CD4-positive, CD25-positive, alpha-beta regulatory T cell (primary cell): ENCODE measurements at regions not wholly inside any gene's neighbourhood (a gene's known extent, or its start where the extent isn't known, plus 50 kb on each side); places are given as distances from the start of the nearest gene placed in this dataset.

Experiments
- ATAC-seq, 2 donors: fragments of 150-1000 bp; cut with Tn5 transposase; one replicate each; pipeline ENCODE4 v1.10.0; 2021; ENCODE audit warnings: low read depth in 2 of 2, moderate number of reproducible peaks in 2 of 2, moderate library complexity in 1 of 2
- DNase-seq, 3 donors: peaks; one replicate each; pipeline versions ENCODE4 v3.0.0 to v3.0.0-alpha.2; 2012 to 2022; ENCODE audit warnings: mixed read lengths in 1 of 3
- H3K27ac ChIP-seq: one replicate; pipeline ENCODE4 v1.7.0; 2013; ENCODE audit warnings: mild to moderate bottlenecking, low read length; ENCODE audit not compliant: insufficient read depth, poor library complexity, severe bottlenecking
- H3K27me3 ChIP-seq: one replicate; pipeline ENCODE4 v1.7.0; 2013; ENCODE audit warnings: low read length; ENCODE audit not compliant: control insufficient read depth, insufficient read depth
- H3K36me3 ChIP-seq: one replicate; pipeline ENCODE4 v1.7.0; 2013; ENCODE audit warnings: mild to moderate bottlenecking, low read length, moderate library complexity; ENCODE audit not compliant: control insufficient read depth, insufficient read depth
- H3K4me1 ChIP-seq: 2 replicates; pipeline ENCODE4 v1.7.0; 2013; ENCODE audit warnings: mild to moderate bottlenecking, low read length; ENCODE audit not compliant: insufficient read depth, control insufficient read depth, poor library complexity, severe bottlenecking
- H3K4me3 ChIP-seq: one replicate; pipeline ENCODE4 v1.7.0; 2013; ENCODE audit warnings: low read depth, mild to moderate bottlenecking, low read length, moderate library complexity
- H3K9me3 ChIP-seq, 2 experiments: 1 replicate in 1 of 2; 2 replicates in 1 of 2; pipeline ENCODE4 v1.7.0; 2013; ENCODE audit warnings: low read length in 2 of 2, mild to moderate bottlenecking in 1 of 2, moderate library complexity in 1 of 2; ENCODE audit not compliant: control insufficient read depth in 2 of 2
- H3K27ac Mint-ChIP-seq, 3 donors: one replicate each; pipeline ENCODE4 v1.8.0; 2020 to 2022; ENCODE audit warnings: mild to moderate bottlenecking in 3 of 3, mixed read lengths in 3 of 3, moderate library complexity in 2 of 3
- H3K27me3 Mint-ChIP-seq: one replicate; pipeline ENCODE4 v1.8.0; 2022; ENCODE audit warnings: mild to moderate bottlenecking, mixed read lengths
- H3K36me3 Mint-ChIP-seq: one replicate; pipeline ENCODE4 v1.8.0; 2020; ENCODE audit warnings: mixed read lengths
- H3K4me1 Mint-ChIP-seq, 4 donors: one replicate each; pipeline ENCODE4 v1.8.0; 2020 to 2022; ENCODE audit warnings: mixed read lengths in 4 of 4, mild to moderate bottlenecking in 1 of 4
- H3K4me3 Mint-ChIP-seq, 4 donors: one replicate each; pipeline ENCODE4 v1.8.0; 2020 to 2022; ENCODE audit warnings: mild to moderate bottlenecking in 4 of 4, mixed read lengths in 4 of 4, moderate library complexity in 3 of 4
- H3K9me3 Mint-ChIP-seq, 7 donors: one replicate each; pipeline ENCODE4 v1.8.0; 2020 to 2022; ENCODE audit warnings: mixed read lengths in 7 of 7, mild to moderate bottlenecking in 3 of 7, moderate library complexity in 2 of 7

- peaks cover 0 to 6% (median 0%) of the 10 kb centered on the region in 7 donors for H3K9me3 Mint-ChIP-seq
- DNase-seq, result no peak
- no peaks in the 10 kb centered on the region for H3K4me1 Mint-ChIP-seq
- Histone ChIP-seq H3K4me3 (no peak overlapping the region), H3K36me3 (no peaks in the 10 kb centered on the region), H3K4me1 (no peaks in the 10 kb centered on the region), H3K27ac (no peak overlapping the region), H3K9me3 (no peaks in the 10 kb centered on the region), H3K27me3 (no peaks in the 10 kb centered on the region)
- no peak overlapping the region for H3K4me3 Mint-ChIP-seq
- ATAC-seq, result no peak
- no peak overlapping the region for H3K27ac Mint-ChIP-seq
- peaks cover 20% of the 10 kb centered on the region for H3K27me3 Mint-ChIP-seq
- no peaks in the 10 kb centered on the region for H3K36me3 Mint-ChIP-seq
Observed at GRCh38 chr11:116086426-116086825, 582.2 kb upstream of the CADM1 start.

- Histone ChIP-seq H3K4me1 (no peaks in the 10 kb centered on the region), H3K27ac (no peak overlapping the region), H3K9me3 (no peaks in the 10 kb centered on the region), H3K4me3 (no peak overlapping the region), H3K27me3 (no peaks in the 10 kb centered on the region), H3K36me3 (no peaks in the 10 kb centered on the region)
- ATAC-seq, result no peak
- Mint-ChIP-seq H3K9me3 (peaks cover 0 to 6% (median 1%) of the 10 kb centered on the region in 7 donors), H3K4me1 (no peaks in the 10 kb centered on the region), H3K36me3 (no peaks in the 10 kb centered on the region), H3K27me3 (peaks cover 22% of the 10 kb centered on the region), H3K27ac (no peak overlapping the region), H3K4me3 (no peak overlapping the region)
- no peak for DNase-seq
Observed at GRCh38 chr11:116085031-116085635, 580.9 kb upstream of the CADM1 start.

GRCh38 chr11:116084511-116084910 lies 580.3 kb upstream of the CADM1 start:
- no peak overlapping the region for H3K27ac Mint-ChIP-seq
- H3K27ac ChIP-seq, result no peak overlapping the region
- peaks cover 18% of the 10 kb centered on the region for H3K27me3 Mint-ChIP-seq

GRCh38 chr11:116082256-116082655 lies 578.0 kb upstream of the CADM1 start:
- no peaks in the 10 kb centered on the region for H3K9me3 ChIP-seq
- ATAC-seq, result no peak
- Mint-ChIP-seq H3K27me3 (peaks cover 17% of the 10 kb centered on the region), H3K4me3 (no peak overlapping the region), H3K4me1 (no peaks in the 10 kb centered on the region), H3K9me3 (peaks cover 0 to 10% (median 1%) of the 10 kb centered on the region in 7 donors), H3K27ac (no peak overlapping the region), H3K36me3 (no peaks in the 10 kb centered on the region)
- H3K27ac ChIP-seq, result no peak overlapping the region
- DNase-seq, result no peak
- no peaks in the 10 kb centered on the region for H3K27me3 ChIP-seq
- H3K36me3 ChIP-seq, result no peaks in the 10 kb centered on the region
- H3K4me1 ChIP-seq, result no peaks in the 10 kb centered on the region
- no peak overlapping the region for H3K4me3 ChIP-seq

More at GRCh38 chr11:116084511-116084910, 580.3 kb upstream of the CADM1 start:
- Histone ChIP-seq H3K9me3 (no peaks in the 10 kb centered on the region), H3K27me3 (no peaks in the 10 kb centered on the region), H3K36me3 (no peaks in the 10 kb centered on the region), H3K4me1 (no peaks in the 10 kb centered on the region), H3K4me3 (no peak overlapping the region)
- H3K36me3 Mint-ChIP-seq, result no peaks in the 10 kb centered on the region
- H3K4me3 Mint-ChIP-seq, result no peak overlapping the region
- H3K4me1 Mint-ChIP-seq, result no peaks in the 10 kb centered on the region
- H3K9me3 Mint-ChIP-seq, result peaks cover 0 to 8% (median 1%) of the 10 kb centered on the region in 7 donors
- no peak for ATAC-seq
- DNase-seq, result no peak

- peaks cover 0 to 11% (median 2%) of the 10 kb centered on the region in 7 donors for H3K9me3 Mint-ChIP-seq
- H3K36me3 ChIP-seq, result no peaks in the 10 kb centered on the region
- H3K4me1 ChIP-seq, result no peaks in the 10 kb centered on the region
- H3K36me3 Mint-ChIP-seq, result no peaks in the 10 kb centered on the region
- no peak overlapping the region for H3K27ac ChIP-seq
- H3K27ac Mint-ChIP-seq, result peak overlapping the region in 1 of 3 donors; percentile 2
- no peaks in the 10 kb centered on the region for H3K4me1 Mint-ChIP-seq
- ATAC-seq, result no peak
- peaks cover 1% of the 10 kb centered on the region for H3K27me3 ChIP-seq
- H3K9me3 ChIP-seq, result no peaks in the 10 kb centered on the region
- H3K4me3 Mint-ChIP-seq, result no peak overlapping the region
- H3K27me3 Mint-ChIP-seq, result peaks cover 9% of the 10 kb centered on the region
- no peak for DNase-seq
- H3K4me3 ChIP-seq, result no peak overlapping the region
Observed at GRCh38 chr11:116079580-116079979, 575.4 kb upstream of the CADM1 start.

GRCh38 chr11:116078101-116078591 lies 573.9 kb upstream of the CADM1 start:
- Mint-ChIP-seq H3K4me1 (no peaks in the 10 kb centered on the region), H3K27me3 (peaks cover 8% of the 10 kb centered on the region), H3K36me3 (no peaks in the 10 kb centered on the region), H3K9me3 (peaks cover 0 to 11% (median 2%) of the 10 kb centered on the region in 7 donors), H3K4me3 (no peak overlapping the region), H3K27ac (no peak overlapping the region)
- Histone ChIP-seq H3K4me1 (no peaks in the 10 kb centered on the region), H3K36me3 (no peaks in the 10 kb centered on the region), H3K27ac (no peak overlapping the region), H3K9me3 (no peaks in the 10 kb centered on the region), H3K27me3 (peaks cover 1% of the 10 kb centered on the region), H3K4me3 (no peak overlapping the region)
- ATAC-seq, result no peak
- DNase-seq, result no peak

GRCh38 chr11:116077092-116077491 lies 572.9 kb upstream of the CADM1 start:
- H3K36me3 ChIP-seq, result no peaks in the 10 kb centered on the region
- peaks cover 1% of the 10 kb centered on the region for H3K27me3 ChIP-seq
- DNase-seq (no peak), ATAC-seq (no peak)
- H3K9me3 ChIP-seq, result no peaks in the 10 kb centered on the region
- no peaks in the 10 kb centered on the region for H3K4me1 Mint-ChIP-seq
- H3K9me3 Mint-ChIP-seq, result peaks cover 0 to 11% (median 2%) of the 10 kb centered on the region in 7 donors
- H3K27me3 Mint-ChIP-seq, result peaks cover 8% of the 10 kb centered on the region
- H3K4me1 ChIP-seq, result no peaks in the 10 kb centered on the region
- no peak overlapping the region for H3K27ac ChIP-seq
- no peak overlapping the region for H3K4me3 ChIP-seq
- no peaks in the 10 kb centered on the region for H3K36me3 Mint-ChIP-seq
- H3K27ac Mint-ChIP-seq, result no peak overlapping the region
- no peak overlapping the region for H3K4me3 Mint-ChIP-seq
